Liver (tissue), 3 donors: ENCODE measurements at regions not wholly inside any gene's neighbourhood (a gene's known extent, or its start where the extent isn't known, plus 50 kb on each side); places are given as distances from the start of the nearest gene placed in this dataset.

Source experiments
- ATF3 ChIP-seq: IDR thresholded peaks from 2 replicates; pipeline ENCODE4 v1.6.1; 2016; ENCODE audit warnings: antibody characterized with exemption
- EGR1 ChIP-seq, 2 donors: IDR thresholded peaks; 2 replicates each; pipeline ENCODE4 v1.6.1; 2016 to 2018; ENCODE audit warnings: antibody characterized with exemption in 2 of 2, low read depth in 2 of 2
- GABPA ChIP-seq, 2 donors: IDR thresholded peaks in 1 of 2; conservative IDR thresholded peaks in 1 of 2; 2 replicates each; pipeline ENCODE4 v1.6.1; 2016; ENCODE audit warnings: antibody characterized with exemption in 2 of 2, mild to moderate bottlenecking in 1 of 2, moderate library complexity in 1 of 2
- HNF4G ChIP-seq: IDR thresholded peaks from 2 replicates; pipeline ENCODE4 v1.6.1; 2016; ENCODE audit warnings: antibody characterized with exemption
- JUND ChIP-seq, 2 donors: IDR thresholded peaks; 2 replicates each; pipeline ENCODE4 v1.6.1; 2016; ENCODE audit warnings: antibody characterized with exemption in 2 of 2
- MAX ChIP-seq: IDR thresholded peaks from 2 replicates; pipeline ENCODE4 v1.6.1; 2016; ENCODE audit warnings: antibody characterized with exemption
- RAD21 ChIP-seq, 2 donors: IDR thresholded peaks; 2 replicates each; pipeline ENCODE4 v1.6.1; 2016; ENCODE audit warnings: antibody characterized with exemption in 2 of 2, mild to moderate bottlenecking in 2 of 2
- SP1 ChIP-seq: IDR thresholded peaks from 2 replicates; pipeline ENCODE4 v1.6.1; 2018; ENCODE audit warnings: antibody characterized with exemption, mild to moderate bottlenecking
- TF ChIP-seq, protein P1 (sequence below): fragments of 150-350 bp; IDR thresholded peaks from 2 replicates; pipeline ENCODE4 v1.5.1; 2017; ENCODE audit warnings: improper control_type of control experiment, low read depth, low read length; ENCODE audit not compliant: missing input control
- donor health status: healthy.
- donor health status: healthy.

DNA sequence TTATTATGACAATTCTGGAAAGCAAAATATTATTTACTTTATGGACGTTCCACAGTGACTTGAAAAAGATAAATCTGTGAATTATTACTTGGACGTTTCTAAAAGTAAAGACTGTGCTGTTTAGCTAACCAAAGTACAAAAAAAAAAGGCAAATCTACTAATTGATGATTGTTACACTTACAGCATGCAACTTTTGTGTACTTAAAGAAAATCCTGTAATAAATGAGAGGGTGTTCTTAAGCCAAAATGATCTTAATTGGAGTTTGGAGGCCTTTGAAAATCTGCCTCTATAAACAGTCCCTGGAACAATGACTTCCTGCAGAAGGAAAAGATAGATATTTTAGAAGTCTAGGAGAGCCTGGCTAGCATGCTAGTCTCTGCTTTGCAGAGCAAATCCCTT lies 434.0 kb upstream of the SYT1 start:
- TF ChIP-seq MAX (no peak), SP1 (no peak), ATF3 (no peak), JUND (IDR thresholded peaks at IDR 0.05) (no peak), HNF4G (no peak), GABPA (IDR thresholded peaks at IDR 0.05 in 1 of 2, conservative IDR thresholded peaks at IDR 0.05 in 1 of 2) (no peak), RAD21 (IDR thresholded peaks at IDR 0.05) (no peak), EGR1 (IDR thresholded peaks at IDR 0.05; ENCODE audit: low read depth in 2 of 2) (no peak)
- TF ChIP-seq, protein P1, sequence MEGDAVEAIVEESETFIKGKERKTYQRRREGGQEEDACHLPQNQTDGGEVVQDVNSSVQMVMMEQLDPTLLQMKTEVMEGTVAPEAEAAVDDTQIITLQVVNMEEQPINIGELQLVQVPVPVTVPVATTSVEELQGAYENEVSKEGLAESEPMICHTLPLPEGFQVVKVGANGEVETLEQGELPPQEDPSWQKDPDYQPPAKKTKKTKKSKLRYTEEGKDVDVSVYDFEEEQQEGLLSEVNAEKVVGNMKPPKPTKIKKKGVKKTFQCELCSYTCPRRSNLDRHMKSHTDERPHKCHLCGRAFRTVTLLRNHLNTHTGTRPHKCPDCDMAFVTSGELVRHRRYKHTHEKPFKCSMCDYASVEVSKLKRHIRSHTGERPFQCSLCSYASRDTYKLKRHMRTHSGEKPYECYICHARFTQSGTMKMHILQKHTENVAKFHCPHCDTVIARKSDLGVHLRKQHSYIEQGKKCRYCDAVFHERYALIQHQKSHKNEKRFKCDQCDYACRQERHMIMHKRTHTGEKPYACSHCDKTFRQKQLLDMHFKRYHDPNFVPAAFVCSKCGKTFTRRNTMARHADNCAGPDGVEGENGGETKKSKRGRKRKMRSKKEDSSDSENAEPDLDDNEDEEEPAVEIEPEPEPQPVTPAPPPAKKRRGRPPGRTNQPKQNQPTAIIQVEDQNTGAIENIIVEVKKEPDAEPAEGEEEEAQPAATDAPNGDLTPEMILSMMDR, result no peak
